Testis (tissue), 2 donors: ENCODE measurements at regions not wholly inside any gene's neighbourhood (a gene's known extent, or its start where the extent isn't known, plus 50 kb on each side); places are given as distances from the start of the nearest gene placed in this dataset.

Experiments used
- CTCF ChIP-seq, 3 experiments: fragments of 450-650 bp in 2 of 3; fragments of 200-600 bp in 1 of 3; sonication (generic) in 1 of 3; IDR thresholded peaks; one replicate each; pipeline ENCODE4 v1.5.1; 2016 to 2019; ENCODE audit warnings: antibody characterized with exemption in 3 of 3, mild to moderate bottlenecking in 2 of 3, moderate library complexity in 1 of 3
- POLR2A ChIP-seq: fragments of 450-650 bp; IDR thresholded peaks from one replicate; pipeline ENCODE4 v1.6.1; 2017; ENCODE audit warnings: antibody characterized with exemption, mild to moderate bottlenecking, moderate library complexity

- no peak for TF ChIP-seq POLR2A
- no peak for TF ChIP-seq CTCF (IDR thresholded peaks at IDR 0.05)
These were observed 482.9 kb downstream of the NAF1 start for GRCh38 chr4:162683659-162684370.
